ENCODE measurements at regions not wholly inside any gene's neighbourhood (a gene's known extent, or its start where the extent isn't known, plus 50 kb on each side); places are given as distances from the start of the nearest gene placed in this dataset.
"Not testable (repeated sequence)": the region's sequence is repeated elsewhere in the genome, so short reads cannot be mapped to it uniquely, and the experiment has no call there.

DNA sequence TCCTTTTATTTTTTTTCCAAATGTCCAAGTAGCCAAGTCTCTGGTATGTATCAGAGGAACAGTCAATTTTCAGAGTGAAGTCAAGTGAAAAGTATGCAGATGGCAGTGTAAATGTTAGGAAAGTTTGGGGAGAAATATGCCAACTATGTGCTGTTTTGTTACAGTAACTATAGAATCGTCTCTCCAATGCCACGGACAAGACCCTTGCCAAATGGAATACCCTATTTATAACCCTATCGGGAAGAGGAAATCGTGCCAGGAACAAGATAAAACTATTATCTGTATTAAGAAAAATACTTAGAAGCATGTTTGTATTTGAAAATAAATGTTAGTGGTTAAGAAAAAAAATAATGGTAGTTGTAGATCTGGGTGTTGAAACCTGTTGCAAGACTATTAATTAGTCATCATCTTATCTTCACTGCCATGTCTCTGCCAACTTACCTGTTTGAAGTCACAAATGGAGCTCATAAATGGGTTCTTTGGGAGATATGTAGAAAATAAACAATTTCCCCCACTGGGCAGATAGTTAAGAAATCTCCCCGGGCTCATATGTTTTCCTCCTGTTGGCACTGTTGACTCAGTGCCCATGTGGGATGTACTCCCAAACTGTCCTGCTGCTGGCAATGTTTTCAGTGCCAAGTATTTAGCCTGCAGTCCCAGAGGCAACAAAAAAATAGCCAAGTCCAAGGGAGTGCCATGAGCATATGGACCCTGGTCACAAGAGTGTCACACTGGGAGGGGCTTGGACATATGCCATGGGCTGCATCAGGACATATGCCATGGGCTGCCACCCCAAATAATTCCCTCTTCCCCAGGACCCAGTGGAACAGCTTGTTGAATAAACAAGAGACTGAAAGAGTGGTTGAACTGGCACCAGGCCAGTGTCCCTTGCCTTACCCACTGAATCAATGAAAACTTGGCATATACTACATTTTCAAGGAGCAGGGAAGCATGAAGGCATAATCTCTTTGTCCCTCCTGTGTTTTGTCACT is 366.9 kb downstream of the OSR1 start:
- peak; percentile 41 to 62 for DNase-seq (ENCODE audit: low read depth in 2 of 2)

DNA sequence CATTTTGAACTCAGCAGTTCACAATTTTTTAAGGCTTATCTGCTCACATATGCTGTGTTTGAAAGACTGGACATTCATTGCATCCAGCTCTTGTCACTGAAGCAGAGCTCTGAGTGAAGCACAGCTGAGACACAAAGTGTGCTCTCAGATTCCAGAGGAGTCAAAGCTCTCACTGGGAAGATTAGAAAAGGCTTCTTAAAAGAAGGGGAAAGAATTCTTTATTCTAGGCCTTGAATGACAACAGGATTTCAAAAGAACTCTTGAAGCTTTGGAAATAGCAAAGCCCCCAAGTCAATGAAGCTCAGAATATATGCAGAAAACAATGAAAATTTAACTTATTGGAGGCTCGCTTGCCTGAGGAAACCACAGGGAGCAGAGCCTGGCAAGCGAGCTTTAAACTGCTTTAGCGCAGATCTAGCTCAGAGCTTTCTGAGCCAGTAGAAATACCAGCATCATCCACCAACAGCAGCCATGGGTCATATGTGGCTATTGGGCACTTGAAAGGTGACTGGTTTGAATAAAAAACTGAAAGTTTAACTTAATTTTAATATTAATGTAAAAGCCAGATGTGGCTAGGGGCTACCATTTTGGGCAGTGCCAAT is 369.7 kb downstream of the OSR1 start:
- DNase-seq (ENCODE audit: low read depth in 2 of 2), result no peak

DNA sequence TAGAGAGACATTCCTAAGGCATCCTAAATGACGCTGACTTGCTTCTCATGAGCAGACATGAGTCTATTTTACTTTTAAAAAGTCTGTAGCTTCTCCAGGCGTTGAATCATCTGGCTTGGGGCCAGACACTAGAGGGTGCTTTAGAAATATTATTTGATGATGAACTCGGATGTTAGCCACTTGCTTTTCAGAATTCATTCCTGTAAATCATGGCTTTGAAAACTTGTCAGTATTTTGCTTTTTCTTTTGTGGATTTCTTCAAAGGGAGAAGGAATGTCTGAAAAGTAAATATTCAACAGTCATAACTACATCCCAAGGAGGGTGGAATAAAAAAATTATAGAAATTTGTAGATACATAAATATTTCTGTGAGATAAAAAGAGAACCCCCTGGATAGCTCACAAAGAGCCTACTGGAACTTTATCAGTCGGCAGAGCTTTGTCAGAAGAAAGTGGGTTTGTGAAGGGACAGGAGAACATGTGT is 370.8 kb downstream of the OSR1 start:
- DNase-seq (ENCODE audit: low read depth in 2 of 2), result peak; percentile 32 to 69

DNA sequence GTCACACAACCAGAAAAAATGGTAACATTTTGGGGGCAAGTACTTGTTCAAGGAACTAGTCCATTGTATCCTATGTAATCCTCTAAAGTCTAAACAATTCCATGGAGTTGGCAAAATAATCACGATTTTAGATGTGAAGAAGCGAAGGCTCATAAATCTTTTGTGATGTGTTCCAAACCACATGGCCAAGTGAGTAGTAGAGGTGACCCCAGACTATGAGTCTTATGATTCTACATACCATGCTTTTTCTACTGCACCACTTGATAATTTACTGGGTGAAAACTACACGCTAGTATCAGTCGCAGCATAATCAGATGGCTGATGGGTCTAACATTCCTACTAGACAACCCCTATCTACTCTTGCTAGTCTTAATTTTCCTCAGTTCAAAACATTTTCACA is 371.4 kb downstream of the OSR1 start:
- DNase-seq (ENCODE audit: low read depth in 2 of 2), result no peak

DNA sequence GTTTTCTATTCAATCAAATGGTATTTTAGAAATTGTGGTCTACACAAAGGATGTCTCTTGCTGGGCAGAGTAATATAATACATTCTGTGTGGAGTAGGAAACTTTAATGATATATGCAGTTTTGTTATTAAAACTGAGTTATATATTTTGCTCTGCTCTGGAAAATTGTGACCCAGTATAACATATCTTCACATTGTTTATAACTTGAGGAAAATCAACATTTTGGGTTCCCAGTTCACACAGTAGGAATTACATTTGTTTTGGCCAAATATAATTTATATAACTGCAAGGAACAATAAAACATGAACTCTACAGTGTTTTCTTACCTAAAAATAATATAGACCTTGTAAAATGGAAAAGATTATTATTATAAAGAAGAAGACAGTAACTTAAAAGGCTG is 372.4 kb downstream of the OSR1 start:
- no peak for DNase-seq (ENCODE audit: low read depth in 2 of 2)

DNA sequence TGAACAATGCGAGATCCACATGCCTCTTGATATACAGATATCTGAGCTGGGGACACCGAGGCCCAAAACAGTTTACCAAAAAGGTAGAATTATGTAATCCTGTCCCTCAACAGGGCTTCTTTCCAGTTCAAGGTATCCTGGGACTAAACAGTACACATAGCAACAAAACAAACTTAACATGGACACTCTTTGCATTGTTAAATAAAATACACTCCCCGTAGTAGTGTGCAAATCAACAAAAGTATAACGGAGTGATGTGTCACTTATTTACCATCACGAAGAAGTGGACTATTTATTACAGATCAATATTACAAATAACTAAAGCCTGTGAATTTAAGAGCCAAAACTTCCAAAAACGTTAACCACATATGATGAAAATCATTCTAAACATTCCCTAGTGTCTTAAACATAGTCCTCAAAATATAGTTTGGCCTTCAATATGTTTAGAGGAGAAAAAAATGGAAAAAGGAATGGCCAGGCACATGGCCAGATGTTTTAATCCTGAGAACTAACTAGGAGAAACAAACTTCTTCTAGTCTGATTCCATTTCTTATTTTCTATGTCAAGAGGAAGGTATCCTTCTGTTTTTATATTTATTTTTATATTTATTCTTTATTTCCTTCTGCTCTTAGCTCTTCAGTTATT is 377.5 kb downstream of the OSR1 start:
- DNase-seq (ENCODE audit: low read depth in 2 of 2), result no peak

DNA sequence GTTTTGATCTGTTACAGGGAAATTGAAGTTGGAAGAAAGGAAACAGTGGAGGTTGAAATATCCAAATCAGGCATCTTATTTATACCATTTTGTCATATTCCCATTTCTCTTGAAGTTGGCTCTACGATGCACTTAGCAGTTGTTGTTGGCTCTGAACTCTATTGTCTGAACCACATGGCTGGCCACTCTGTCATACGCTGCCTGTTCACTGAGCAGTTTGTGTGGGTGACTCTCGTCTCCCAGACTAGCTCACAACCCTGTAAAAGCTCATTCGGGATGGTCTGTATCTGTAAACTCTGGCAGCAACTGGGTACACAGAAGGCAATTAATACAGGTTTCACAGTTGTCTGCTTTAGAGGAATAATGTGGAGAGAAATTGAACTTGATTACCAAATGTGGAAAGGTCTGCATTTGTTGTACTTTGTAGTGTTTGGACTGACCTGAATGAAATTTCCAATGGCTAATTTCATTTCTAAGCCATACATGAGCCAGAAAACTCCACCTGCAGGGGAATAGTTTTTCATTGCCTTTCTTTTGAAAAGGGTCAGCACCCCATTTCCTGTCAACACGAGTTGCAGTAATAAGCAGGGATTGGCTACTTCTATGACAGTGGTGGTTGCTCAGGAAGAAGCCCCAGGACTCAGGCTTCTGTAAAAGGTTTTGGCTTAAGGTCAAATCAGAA is 378.2 kb downstream of the OSR1 start:
- DNase-seq (ENCODE audit: low read depth in 2 of 2), result peak; percentile 46 to 78

DNA sequence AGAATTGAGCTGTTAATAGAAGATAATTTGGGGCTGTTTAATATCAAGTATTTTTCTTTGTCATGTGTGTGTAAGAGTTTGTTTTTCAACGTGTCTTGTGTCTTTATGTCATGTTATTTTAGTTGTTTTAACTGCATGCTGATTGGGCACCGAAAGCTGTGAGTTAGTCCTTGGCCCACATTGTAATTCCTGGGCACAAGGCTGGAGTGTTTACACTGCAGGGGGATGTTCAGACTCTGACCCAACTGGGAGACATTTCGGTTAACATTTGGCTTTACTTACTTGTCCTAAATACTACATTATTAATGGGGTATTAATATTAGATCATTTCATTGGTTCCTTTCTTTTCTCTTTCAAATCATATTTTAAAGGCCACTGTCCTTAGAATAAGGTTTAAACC is 381.0 kb downstream of the OSR1 start:
- no peak for DNase-seq (ENCODE audit: low read depth in 2 of 2)

DNA sequence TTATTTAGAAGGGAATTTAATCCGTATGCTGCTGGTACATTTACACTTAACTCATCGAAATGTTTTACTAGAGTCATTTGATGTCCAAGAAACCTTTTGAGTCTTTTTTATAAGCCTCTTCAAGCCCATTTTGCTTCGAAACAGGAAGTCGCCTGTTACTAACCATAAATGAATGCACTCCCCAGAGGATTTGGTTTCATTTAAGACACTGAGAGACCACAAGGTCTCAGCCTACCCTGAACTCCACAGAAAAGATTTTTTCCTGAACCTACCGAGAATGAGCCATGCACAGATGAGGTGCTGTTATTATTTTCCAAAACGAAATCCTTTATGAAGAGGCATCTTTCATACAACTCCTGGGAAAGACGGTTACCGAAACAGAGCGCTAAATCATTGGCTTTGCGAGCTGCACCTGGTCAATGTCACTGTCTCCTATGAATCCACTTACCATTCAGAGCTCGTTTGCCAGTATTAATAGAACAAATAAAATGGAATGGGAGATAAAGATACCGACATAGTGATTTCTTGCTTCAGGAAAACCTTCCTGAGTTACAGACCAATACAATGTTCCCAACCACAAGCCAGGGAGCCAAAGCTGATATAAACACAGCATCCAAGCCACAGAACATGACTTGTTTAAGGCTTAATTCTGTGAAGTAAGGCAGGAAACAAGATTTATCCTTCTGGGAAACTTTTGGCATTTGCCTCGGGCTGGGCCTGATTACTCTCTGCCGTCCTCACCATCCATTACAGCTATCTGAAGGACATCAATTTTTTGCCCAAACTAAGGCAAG is 382.1 kb downstream of the OSR1 start:
- DNase-seq (ENCODE audit: low read depth in 2 of 2), result no peak

DNA sequence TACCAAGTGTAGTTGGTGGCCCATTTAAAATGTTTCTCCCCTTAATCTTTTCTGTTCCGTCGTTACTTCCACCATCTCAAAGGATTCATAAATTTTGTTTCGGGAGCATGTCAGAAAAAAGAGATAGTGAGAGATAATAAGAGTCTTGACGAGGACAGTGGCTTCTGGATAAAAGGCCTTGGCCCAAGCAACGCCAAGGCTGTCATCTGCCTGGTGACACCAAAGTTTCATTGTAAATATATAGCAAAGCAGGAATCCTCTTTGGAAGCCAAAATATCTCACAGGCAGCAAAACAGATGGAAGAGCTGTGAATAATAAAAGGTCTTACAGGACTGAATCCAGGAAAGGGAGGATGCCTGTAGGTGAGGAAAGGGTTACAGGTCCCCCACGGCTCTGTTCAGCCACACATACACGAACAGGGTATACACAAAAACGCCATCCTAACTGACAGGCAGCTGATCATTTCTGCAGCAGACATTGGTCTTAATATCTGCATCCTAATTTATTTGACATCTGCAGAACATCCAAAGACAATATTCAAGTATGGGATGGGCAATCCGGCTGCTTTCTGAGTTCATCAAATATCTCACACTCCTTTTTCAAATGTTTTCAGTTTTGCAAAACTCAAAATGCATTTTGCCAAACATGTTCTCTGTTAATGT is 382.8 kb downstream of the OSR1 start:
- DNase-seq (ENCODE audit: low read depth in 2 of 2), result no peak

DNA sequence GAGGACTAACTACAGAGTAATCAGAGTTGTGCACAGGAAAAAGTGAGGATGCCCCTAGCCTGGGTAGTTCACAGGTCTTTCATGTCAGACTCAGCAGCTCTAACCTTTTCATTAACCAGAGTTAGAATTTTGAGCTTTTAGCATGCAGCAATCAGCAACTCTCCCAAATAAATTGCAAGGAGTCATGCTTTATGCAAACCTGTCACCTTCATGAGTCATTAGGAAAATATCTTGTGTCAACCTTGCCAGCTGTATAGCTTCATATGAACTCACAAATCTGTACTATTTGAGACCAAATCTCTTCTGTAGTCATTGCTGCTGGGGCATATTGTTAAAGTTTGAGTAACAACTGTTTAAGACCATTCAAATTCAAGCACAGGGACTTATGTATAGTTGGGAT is 382.3 kb upstream of the NT5C1B start:
- DNase-seq (ENCODE audit: low read depth in 2 of 2), result no peak

DNA sequence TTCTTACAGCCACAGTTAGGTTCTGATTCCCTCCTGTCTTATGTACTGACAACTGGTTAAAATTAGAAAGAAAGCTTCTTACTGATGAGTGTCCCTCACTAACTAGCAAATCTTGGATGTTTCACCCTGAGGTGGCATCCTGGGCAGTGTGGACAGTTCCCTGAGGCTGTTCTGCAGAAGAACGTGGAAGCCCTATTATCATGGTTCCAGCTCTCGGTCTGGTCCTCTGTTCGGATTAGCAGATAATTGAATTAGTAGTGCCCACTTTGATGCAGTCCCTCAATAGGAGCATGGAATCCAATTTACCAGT is 381.7 kb upstream of the NT5C1B start:
- DNase-seq (ENCODE audit: low read depth in 2 of 2), result no peak

DNA sequence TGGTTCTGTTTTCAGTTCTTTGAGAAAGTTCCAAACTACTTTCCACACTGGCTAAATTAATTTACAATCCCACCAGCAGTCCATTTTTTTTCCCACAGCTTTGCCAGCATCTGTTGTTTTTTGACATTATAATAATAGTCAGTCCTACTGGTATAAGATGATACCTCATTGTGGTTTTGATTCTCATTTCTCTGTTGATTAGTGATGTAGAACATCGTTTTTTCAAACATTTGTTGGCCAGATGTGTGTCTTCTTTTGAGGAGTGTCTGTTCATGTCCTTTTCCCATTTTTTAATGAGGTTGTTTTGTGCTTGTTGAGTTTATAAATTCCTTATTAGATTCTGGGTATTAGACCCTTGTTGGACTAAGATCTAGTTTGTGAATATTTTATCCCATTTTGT is 376.8 kb upstream of the NT5C1B start:
- no peak for DNase-seq (ENCODE audit: low read depth in 2 of 2)

DNA sequence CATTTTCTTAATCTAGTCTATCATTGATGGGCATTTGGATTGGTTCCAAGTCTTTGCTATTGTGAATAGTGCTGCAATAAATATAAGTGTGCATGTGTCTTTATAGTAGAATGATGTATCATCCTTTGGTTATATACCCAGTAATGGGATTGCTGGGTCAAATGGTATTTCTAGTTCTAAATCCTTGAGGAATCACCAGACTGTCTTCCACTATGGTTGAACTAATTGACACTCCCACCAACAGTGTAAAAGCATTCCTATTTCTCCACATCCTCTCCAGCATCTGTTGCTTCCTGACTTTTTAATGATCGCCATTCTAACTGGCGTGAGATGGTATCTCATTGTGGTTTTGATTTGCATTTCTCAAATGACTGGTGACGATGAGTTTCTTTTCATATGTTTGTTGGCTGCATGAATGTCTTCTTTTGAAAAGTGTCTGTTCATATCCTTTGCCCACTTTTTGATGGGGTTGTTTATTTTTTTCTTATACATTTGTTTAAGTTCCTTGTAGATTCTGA is 374.4 kb upstream of the NT5C1B start:
- DNase-seq (ENCODE audit: low read depth in 2 of 2), result not testable (repeated sequence)

DNA sequence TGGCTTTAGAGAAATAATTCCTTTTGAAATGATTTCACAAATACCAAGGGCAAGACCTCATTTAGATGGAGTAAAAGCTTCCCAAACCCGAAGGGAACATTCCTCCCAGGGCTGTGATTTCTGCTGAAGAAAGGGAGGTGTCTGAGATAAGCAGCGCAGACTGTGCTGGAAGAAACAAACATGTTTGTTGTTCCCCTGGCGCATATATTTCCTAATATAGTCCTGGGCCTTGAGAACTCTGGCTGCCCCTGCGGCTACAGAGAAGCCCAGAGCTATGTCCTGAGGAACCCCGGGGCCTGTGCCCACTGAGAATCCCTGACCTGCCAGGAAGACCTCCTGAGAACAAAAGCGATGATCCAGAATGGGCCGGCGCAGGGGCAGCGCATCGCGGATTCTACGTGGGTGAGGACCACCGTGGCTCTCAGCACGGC is 372.6 kb upstream of the NT5C1B start:
- no peak for DNase-seq (ENCODE audit: low read depth in 2 of 2)

DNA sequence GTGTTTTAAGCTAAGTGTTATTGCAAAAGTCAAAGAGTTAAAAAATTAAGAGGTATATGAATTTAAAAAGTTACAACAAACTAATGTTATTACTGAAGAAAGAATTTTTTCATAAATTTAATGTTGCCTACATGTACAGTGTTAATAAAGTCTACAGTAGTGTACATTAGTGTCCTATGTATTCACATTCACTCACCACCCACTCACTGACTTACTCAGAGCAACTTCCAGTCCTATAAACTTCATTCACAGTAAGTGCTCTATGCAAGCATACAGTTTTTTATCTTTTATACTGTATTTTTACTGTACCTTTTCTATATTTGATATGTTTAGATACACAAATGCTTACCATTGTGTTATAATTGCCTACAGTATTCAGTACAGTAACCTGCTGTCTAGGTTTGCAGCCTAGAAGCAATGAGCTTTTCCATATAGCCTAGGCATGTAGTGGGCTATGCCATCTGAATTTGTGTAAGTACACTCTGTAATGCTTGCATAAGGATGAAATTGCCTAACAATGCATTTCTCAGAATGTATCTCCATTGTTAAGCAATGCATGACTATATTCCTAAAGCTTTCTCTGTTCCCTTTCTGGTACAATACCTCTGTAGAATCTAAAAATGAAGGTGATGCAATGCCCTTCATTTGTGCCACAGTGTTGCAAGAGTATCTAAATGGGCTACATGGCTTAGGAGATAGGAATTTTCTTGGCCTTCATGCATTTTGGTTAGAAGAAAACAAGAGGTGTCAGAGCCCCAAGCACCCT is 370.8 kb upstream of the NT5C1B start:
- DNase-seq (ENCODE audit: low read depth in 2 of 2), result no peak

DNA sequence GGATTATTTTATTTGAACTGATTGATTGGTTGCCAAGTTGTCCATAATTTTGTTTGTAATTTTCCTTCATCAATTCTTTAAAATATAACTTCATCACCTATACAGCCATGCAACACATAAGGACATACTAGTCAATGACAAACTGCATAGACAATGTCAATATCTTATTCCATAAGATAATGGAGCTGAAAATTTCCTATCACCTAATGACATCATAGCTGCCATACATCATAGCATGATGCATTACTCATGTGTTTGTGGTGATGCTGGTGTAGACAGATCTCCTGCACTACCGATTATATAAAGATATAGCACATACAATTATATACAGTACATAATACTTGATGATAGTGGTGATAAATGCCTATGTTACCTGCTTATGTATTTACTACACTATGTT is 369.8 kb upstream of the NT5C1B start:
- DNase-seq (ENCODE audit: low read depth in 2 of 2), result no peak

DNA sequence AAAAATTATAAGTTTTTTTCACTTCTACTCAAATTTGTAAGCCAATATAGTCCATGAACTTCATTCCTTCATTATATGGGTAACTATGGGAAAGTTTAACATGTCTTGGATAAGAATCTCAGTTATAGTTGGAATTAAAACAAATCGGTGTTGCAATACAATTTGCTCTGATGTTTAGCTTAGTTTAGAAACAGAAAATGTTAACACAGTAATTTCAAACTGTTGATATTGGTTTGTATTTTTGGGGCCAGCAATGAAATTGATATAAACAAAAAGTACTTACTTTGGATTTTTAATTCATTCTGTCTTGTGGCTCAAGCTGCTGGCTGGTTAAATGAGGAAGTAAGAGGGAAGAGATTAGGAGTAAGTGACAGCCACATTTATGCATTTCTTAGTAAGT is 368.5 kb upstream of the NT5C1B start:
- no peak for DNase-seq (ENCODE audit: low read depth in 2 of 2)

DNA sequence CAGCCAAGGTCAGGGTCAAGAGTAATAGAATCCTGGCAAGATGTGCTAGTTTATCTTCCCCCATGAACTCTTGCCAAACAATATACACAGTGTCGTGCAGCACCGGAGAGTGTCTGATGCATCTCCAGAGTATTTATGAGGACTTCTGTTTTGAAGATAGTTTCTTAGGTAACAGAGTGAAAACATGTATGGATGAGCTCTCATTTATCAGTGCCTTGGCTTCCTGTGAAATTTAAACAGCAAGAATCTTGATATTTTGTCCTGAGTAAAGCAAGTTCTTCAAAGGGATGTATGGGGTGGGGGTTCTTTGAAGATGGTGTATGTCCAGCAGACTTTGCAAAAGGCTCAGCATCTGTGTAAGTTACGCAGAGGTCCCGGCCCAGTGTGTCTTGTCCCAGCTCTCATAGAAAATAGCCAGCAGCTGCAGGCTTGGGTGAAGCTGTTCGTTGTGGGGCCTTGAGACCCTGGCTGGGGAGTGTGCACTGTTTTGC is 361.0 kb upstream of the NT5C1B start:
- DNase-seq (ENCODE audit: low read depth in 2 of 2), result no peak

Measured in dermis microvascular lymphatic vessel endothelial cell (primary cell).